ENCODE measurements at regions not wholly inside any gene's neighbourhood (a gene's known extent, or its start where the extent isn't known, plus 50 kb on each side); places are given as distances from the start of the nearest gene placed in this dataset.

DNA sequence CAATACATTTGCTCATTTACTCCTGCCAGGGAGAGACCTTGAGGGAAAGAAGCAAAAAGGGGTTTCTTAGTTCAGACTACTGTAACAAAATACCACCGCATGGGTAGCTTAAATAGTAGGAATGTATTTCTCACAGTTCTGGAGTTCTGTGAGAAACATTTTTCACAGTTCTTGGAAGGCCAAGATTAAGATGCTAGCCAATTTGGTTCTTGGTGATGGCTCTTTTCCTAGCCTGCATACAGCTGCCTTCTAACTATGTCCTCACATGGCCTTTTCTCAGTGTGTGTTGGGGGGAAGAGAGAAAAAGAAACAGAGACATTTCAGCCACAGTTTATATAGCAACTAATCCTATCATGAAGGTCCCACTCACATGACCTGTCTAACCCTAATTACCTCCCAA lies 1644.7 kb upstream of the C9orf72 start:
- Histone ChIP-seq H3K4me3 (ENCODE audit: control insufficient read depth in 1 of 7, extremely low read depth in 1 of 7, insufficient read depth in 4 of 7, low read depth in 2 of 7, low read length in 6 of 7) (no peak overlapping the region), H3K27ac (ENCODE audit: insufficient read depth in 1 of 2, low read depth in 1 of 2, low read length in 2 of 2, poor library complexity in 1 of 2, severe bottlenecking in 2 of 2) (no peak overlapping the region), H3K4me1 (ENCODE audit: control extremely low read depth in 1 of 4, control insufficient read depth in 4 of 4, insufficient read depth in 4 of 4, low read length in 3 of 4) (peaks cover 3 to 31% (median 19%) of the 10 kb centered on the region in 4 experiments), H3K27me3 (replicated peaks in 2 of 5; ENCODE audit: control insufficient read depth in 4 of 5, insufficient read depth in 5 of 5, low read length in 4 of 5) (peaks cover 15 to 40% (median 35%) of the 10 kb centered on the region in 5 experiments), H3K9me3 (ENCODE audit: control extremely low read depth in 1 of 5, control insufficient read depth in 4 of 5, insufficient read depth in 2 of 5, low read depth in 1 of 5, low read length in 4 of 5) (no peaks in the 10 kb centered on the region), H3K36me3 (ENCODE audit: control insufficient read depth in 4 of 4, insufficient read depth in 4 of 4, low read length in 3 of 4) (no peaks in the 10 kb centered on the region)
- 80% methylated on average over 1 of the region's 1 CpG for WGBS (ENCODE audit: insufficient coverage)
- no peak for DNase-seq
- CTCF ChIA-PET, result no interaction called here
- POLR2A ChIA-PET, result no interaction called here

DNA sequence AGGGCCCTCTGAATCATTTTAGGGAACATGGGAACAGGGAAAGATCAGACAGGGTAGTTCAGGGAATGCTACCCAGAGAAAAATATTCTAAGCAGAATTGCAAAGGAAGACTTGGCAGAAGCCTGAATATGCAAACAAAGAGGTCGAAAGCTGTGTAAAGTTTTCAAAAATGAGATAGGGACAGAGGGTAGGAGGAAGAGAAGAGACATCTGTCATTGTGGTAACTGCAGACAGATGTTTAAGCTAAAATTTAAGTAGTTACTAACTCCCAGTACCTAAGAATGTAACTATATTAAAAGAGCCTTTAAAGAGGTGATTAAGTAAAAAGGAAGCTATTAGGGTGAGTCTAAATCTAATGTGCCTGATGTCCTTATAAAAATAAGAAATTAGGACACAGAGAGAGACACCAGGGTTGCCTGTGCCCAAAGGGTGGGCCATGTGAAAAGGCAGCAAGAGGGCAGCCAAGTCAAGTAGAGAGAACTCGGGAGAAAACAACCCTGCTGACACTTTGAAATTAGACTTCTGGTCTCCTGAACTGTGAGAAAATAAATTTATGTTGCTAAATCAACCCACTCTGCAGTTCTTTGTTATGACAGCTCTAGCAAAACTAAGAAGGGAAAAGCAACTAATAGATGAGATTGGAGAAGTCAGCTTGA lies 1647.4 kb upstream of the C9orf72 start:
- Histone ChIP-seq H3K36me3 (ENCODE audit: control insufficient read depth in 4 of 4, insufficient read depth in 4 of 4, low read length in 3 of 4) (no peaks in the 10 kb centered on the region), H3K27me3 (replicated peaks in 2 of 5; ENCODE audit: control insufficient read depth in 4 of 5, insufficient read depth in 5 of 5, low read length in 4 of 5) (peaks cover 1 to 13% (median 9%) of the 10 kb centered on the region in 5 experiments), H3K27ac (ENCODE audit: insufficient read depth in 1 of 2, low read depth in 1 of 2, low read length in 2 of 2, poor library complexity in 1 of 2, severe bottlenecking in 2 of 2) (no peak overlapping the region), H3K9me3 (ENCODE audit: control extremely low read depth in 1 of 5, control insufficient read depth in 4 of 5, insufficient read depth in 2 of 5, low read depth in 1 of 5, low read length in 4 of 5) (no peaks in the 10 kb centered on the region), H3K4me3 (ENCODE audit: control insufficient read depth in 1 of 7, extremely low read depth in 1 of 7, insufficient read depth in 4 of 7, low read depth in 2 of 7, low read length in 6 of 7) (no peak overlapping the region), H3K4me1 (ENCODE audit: control extremely low read depth in 1 of 4, control insufficient read depth in 4 of 4, insufficient read depth in 4 of 4, low read length in 3 of 4) (peaks cover 0 to 7% (median 0%) of the 10 kb centered on the region in 4 experiments)
- peak in 1 of 3 donors; percentile 10 for DNase-seq
- ChIA-PET POLR2A (no interaction called here), CTCF (interaction anchor here (1.4 kb wide), 1 partner anchor 9 kb away, joined by 6 read pairs; no protein-coding TSS in a partner anchor)
- WGBS (ENCODE audit: insufficient coverage), result 79% methylated on average over 2 of the region's 2 CpGs

DNA sequence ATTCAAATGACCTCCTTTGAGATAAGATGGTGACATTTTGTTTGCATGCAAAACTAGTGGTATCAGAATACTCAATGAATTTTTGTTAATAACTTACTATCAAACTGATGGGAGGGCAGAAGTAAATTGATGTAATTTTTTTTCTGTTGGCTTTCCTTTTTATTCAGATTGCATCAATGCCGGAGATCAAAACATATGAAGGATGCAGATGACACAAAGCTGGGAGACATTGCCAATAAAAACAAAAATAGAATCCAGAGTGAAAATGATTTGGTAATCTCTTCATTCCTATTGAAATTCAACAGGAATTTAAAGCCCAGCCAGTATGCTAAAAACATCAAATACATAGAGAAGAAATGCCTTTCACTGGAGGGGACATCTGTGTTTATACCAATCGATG lies 1655.3 kb upstream of the C9orf72 start:
- WGBS (ENCODE audit: insufficient coverage), result no CpG with 5 or more reads among the region's 2 CpGs
- Histone ChIP-seq H3K9me3 (ENCODE audit: control extremely low read depth in 1 of 5, control insufficient read depth in 4 of 5, insufficient read depth in 2 of 5, low read depth in 1 of 5, low read length in 4 of 5) (no peaks in the 10 kb centered on the region), H3K36me3 (ENCODE audit: control insufficient read depth in 4 of 4, insufficient read depth in 4 of 4, low read length in 3 of 4) (no peaks in the 10 kb centered on the region), H3K4me1 (ENCODE audit: control extremely low read depth in 1 of 4, control insufficient read depth in 4 of 4, insufficient read depth in 4 of 4, low read length in 3 of 4) (no peaks in the 10 kb centered on the region), H3K27me3 (replicated peaks in 2 of 5; ENCODE audit: control insufficient read depth in 4 of 5, insufficient read depth in 5 of 5, low read length in 4 of 5) (peaks cover 0 to 3% (median 0%) of the 10 kb centered on the region in 5 experiments), H3K4me3 (ENCODE audit: control insufficient read depth in 1 of 7, extremely low read depth in 1 of 7, insufficient read depth in 4 of 7, low read depth in 2 of 7, low read length in 6 of 7) (no peak overlapping the region), H3K27ac (ENCODE audit: insufficient read depth in 1 of 2, low read depth in 1 of 2, low read length in 2 of 2, poor library complexity in 1 of 2, severe bottlenecking in 2 of 2) (no peak overlapping the region)
- no peak for DNase-seq
- ChIA-PET CTCF (no interaction called here), POLR2A (no interaction called here)

DNA sequence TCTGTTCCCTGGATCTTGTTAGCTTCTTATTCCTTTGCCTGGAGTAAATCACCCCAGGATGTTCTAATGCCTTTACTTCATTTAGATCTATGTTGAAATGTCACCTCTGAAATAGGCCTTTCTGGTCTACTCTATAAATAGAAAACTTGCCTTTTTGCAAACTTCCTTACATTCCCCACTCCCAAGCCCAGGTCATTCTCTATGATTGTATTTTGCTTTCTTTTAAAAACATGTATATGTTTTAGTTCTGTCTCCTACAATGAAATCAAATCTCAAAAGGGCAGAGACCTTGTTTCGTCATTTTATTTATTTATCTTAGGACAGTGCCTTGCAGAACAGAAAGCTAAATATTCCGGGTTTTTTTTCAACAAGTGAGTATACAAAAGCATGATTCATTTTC lies 1657.7 kb upstream of the C9orf72 start:
- Histone ChIP-seq H3K4me1 (ENCODE audit: control extremely low read depth in 1 of 4, control insufficient read depth in 4 of 4, insufficient read depth in 4 of 4, low read length in 3 of 4) (no peaks in the 10 kb centered on the region), H3K4me3 (ENCODE audit: control insufficient read depth in 1 of 7, extremely low read depth in 1 of 7, insufficient read depth in 4 of 7, low read depth in 2 of 7, low read length in 6 of 7) (no peak overlapping the region), H3K36me3 (ENCODE audit: control insufficient read depth in 4 of 4, insufficient read depth in 4 of 4, low read length in 3 of 4) (no peaks in the 10 kb centered on the region), H3K27ac (ENCODE audit: insufficient read depth in 1 of 2, low read depth in 1 of 2, low read length in 2 of 2, poor library complexity in 1 of 2, severe bottlenecking in 2 of 2) (no peak overlapping the region), H3K27me3 (replicated peaks in 2 of 5; ENCODE audit: control insufficient read depth in 4 of 5, insufficient read depth in 5 of 5, low read length in 4 of 5) (peaks cover 0 to 3% (median 0%) of the 10 kb centered on the region in 5 experiments), H3K9me3 (ENCODE audit: control extremely low read depth in 1 of 5, control insufficient read depth in 4 of 5, insufficient read depth in 2 of 5, low read depth in 1 of 5, low read length in 4 of 5) (no peaks in the 10 kb centered on the region)
- ChIA-PET CTCF (no interaction called here), POLR2A (no interaction called here)
- no CpG with 5 or more reads among the region's 2 CpGs for WGBS (ENCODE audit: insufficient coverage)
- DNase-seq, result no peak

DNA sequence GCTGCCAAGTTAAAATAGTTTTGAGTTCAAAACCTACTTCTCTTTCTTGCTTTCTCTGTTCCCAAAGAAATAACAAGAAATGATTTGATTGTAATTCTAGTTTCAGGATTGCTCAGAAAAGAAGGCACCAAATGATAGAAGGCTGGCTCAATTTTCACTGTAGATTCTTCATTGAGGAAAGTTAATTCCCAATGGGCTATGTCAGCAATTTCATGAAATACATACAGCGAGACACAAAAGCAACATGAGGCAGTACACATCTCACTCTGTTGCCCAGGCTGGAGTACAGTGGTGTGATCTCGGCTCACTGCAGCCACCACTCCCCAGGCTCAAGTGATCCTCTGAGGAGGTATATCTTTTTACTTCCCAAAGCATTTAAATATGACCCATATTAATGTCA lies 1659.9 kb upstream of the C9orf72 start:
- DNase-seq, result no peak
- H3K4me3 ChIP-seq (ENCODE audit: control insufficient read depth in 1 of 7, extremely low read depth in 1 of 7, insufficient read depth in 4 of 7, low read depth in 2 of 7, low read length in 6 of 7), result no peak overlapping the region
- ChIA-PET POLR2A (no interaction called here), CTCF (no interaction called here)
- no peak overlapping the region for H3K27ac ChIP-seq (ENCODE audit: insufficient read depth in 1 of 2, low read depth in 1 of 2, low read length in 2 of 2, poor library complexity in 1 of 2, severe bottlenecking in 2 of 2)
- H3K9me3 ChIP-seq (ENCODE audit: control extremely low read depth in 1 of 5, control insufficient read depth in 4 of 5, insufficient read depth in 2 of 5, low read depth in 1 of 5, low read length in 4 of 5), result no peaks in the 10 kb centered on the region
- H3K36me3 ChIP-seq (ENCODE audit: control insufficient read depth in 4 of 4, insufficient read depth in 4 of 4, low read length in 3 of 4), result no peaks in the 10 kb centered on the region
- H3K27me3 ChIP-seq (replicated peaks in 2 of 5; ENCODE audit: control insufficient read depth in 4 of 5, insufficient read depth in 5 of 5, low read length in 4 of 5), result peaks cover 0 to 3% (median 0%) of the 10 kb centered on the region in 5 experiments
- WGBS (ENCODE audit: insufficient coverage), result 100% methylated on average over 1 of the region's 2 CpGs
- no peaks in the 10 kb centered on the region for H3K4me1 ChIP-seq (ENCODE audit: control extremely low read depth in 1 of 4, control insufficient read depth in 4 of 4, insufficient read depth in 4 of 4, low read length in 3 of 4)

DNA sequence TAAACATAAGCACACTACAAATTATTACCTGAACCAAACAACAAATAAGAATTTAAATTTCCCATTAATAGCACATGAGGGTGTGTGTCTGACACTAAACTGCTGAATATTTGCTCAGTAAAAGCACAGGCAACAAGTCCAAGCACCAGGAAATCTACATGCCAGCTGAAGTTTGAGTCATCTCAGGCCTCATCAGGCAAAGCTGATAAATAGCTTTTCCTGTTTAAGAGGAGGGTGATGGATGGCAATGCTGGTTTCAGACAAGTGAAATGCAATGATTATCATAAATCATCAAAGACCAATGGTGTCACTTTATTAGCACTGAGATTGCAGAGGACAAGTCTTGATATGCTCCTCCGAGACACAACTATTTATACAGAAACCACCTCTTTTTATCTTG lies 1668.0 kb upstream of the C9orf72 start:
- CTCF ChIA-PET, result no interaction called here
- H3K36me3 ChIP-seq (ENCODE audit: control insufficient read depth in 4 of 4, insufficient read depth in 4 of 4, low read length in 3 of 4), result no peaks in the 10 kb centered on the region
- H3K4me3 ChIP-seq (ENCODE audit: control insufficient read depth in 1 of 7, extremely low read depth in 1 of 7, insufficient read depth in 4 of 7, low read depth in 2 of 7, low read length in 6 of 7), result no peak overlapping the region
- no CpG with 5 or more reads among the region's 1 CpG for WGBS (ENCODE audit: insufficient coverage)
- H3K27me3 ChIP-seq (replicated peaks in 2 of 5; ENCODE audit: control insufficient read depth in 4 of 5, insufficient read depth in 5 of 5, low read length in 4 of 5), result peaks cover 0 to 2% (median 0%) of the 10 kb centered on the region in 5 experiments
- peaks cover 0 to 2% (median 0%) of the 10 kb centered on the region in 5 experiments for H3K9me3 ChIP-seq (ENCODE audit: control extremely low read depth in 1 of 5, control insufficient read depth in 4 of 5, insufficient read depth in 2 of 5, low read depth in 1 of 5, low read length in 4 of 5)
- no peak overlapping the region for H3K27ac ChIP-seq (ENCODE audit: insufficient read depth in 1 of 2, low read depth in 1 of 2, low read length in 2 of 2, poor library complexity in 1 of 2, severe bottlenecking in 2 of 2)
- DNase-seq, result no peak
- POLR2A ChIA-PET, result no interaction called here
- H3K4me1 ChIP-seq (ENCODE audit: control extremely low read depth in 1 of 4, control insufficient read depth in 4 of 4, insufficient read depth in 4 of 4, low read length in 3 of 4), result no peaks in the 10 kb centered on the region

DNA sequence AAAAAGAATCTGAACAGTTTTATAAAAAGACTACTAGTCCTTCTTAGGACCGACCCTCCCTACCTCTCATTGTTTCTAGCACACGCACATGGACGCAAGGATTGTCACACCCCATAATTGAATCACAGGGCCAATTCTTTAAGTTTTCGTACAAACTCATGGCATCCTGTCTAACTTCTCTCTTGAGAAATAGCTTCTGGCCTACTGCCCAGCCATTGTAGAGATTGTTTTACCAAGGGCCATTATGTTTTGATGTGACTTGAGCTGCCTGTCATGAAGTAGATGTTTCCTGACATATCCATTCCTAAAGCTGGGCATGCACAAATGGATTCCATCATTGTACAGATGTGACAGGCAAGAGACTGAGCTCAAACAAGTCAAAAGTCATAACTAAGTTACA lies 1672.1 kb upstream of the C9orf72 start:
- Histone ChIP-seq H3K9me3 (ENCODE audit: control extremely low read depth in 1 of 5, control insufficient read depth in 4 of 5, insufficient read depth in 2 of 5, low read depth in 1 of 5, low read length in 4 of 5) (peaks cover 0 to 2% (median 0%) of the 10 kb centered on the region in 5 experiments), H3K27me3 (replicated peaks in 2 of 5; ENCODE audit: control insufficient read depth in 4 of 5, insufficient read depth in 5 of 5, low read length in 4 of 5) (peaks cover 0 to 2% (median 0%) of the 10 kb centered on the region in 5 experiments), H3K4me3 (ENCODE audit: control insufficient read depth in 1 of 7, extremely low read depth in 1 of 7, insufficient read depth in 4 of 7, low read depth in 2 of 7, low read length in 6 of 7) (no peak overlapping the region), H3K27ac (ENCODE audit: insufficient read depth in 1 of 2, low read depth in 1 of 2, low read length in 2 of 2, poor library complexity in 1 of 2, severe bottlenecking in 2 of 2) (no peak overlapping the region), H3K4me1 (ENCODE audit: control extremely low read depth in 1 of 4, control insufficient read depth in 4 of 4, insufficient read depth in 4 of 4, low read length in 3 of 4) (no peaks in the 10 kb centered on the region), H3K36me3 (ENCODE audit: control insufficient read depth in 4 of 4, insufficient read depth in 4 of 4, low read length in 3 of 4) (no peaks in the 10 kb centered on the region)
- CTCF ChIA-PET, result no interaction called here
- WGBS (ENCODE audit: insufficient coverage), result 92% methylated on average over 4 of the region's 4 CpGs
- POLR2A ChIA-PET, result no interaction called here
- no peak for DNase-seq
